Vagina (tissue), 2 donors: ENCODE measurements at regions not wholly inside any gene's neighbourhood (a gene's known extent, or its start where the extent isn't known, plus 50 kb on each side); places are given as distances from the start of the nearest gene placed in this dataset.

Experiments used
- CTCF ChIP-seq, 3 experiments: fragments of 450-650 bp in 2 of 3; fragments of 200-600 bp in 1 of 3; sonication (generic) in 1 of 3; IDR thresholded peaks; one replicate each; pipeline ENCODE4 v1.5.1; 2017 to 2019; ENCODE audit warnings: antibody characterized with exemption in 3 of 3, mild to moderate bottlenecking in 2 of 3, moderate library complexity in 2 of 3
- POLR2A ChIP-seq, 2 donors: fragments of 450-650 bp; IDR thresholded peaks; one replicate each; pipeline ENCODE4 v1.6.1; 2017; ENCODE audit warnings: antibody characterized with exemption in 2 of 2, mild to moderate bottlenecking in 2 of 2, moderate library complexity in 2 of 2

GRCh38 chr22:48940266-48941032 lies 887.2 kb downstream of the BRD1 start:
- TF ChIP-seq CTCF (IDR thresholded peaks at IDR 0.05) (no peak), POLR2A (IDR thresholded peaks at IDR 0.05) (no peak)
